Stimulated activated CD4-positive, alpha-beta T cell treated with anti-CD3 and anti-CD28 coated beads, TNF-alpha, amount 100 ng/mL, for 24 hours (primary cell): ENCODE measurements at regions not wholly inside any gene's neighbourhood (a gene's known extent, or its start where the extent isn't known, plus 50 kb on each side); places are given as distances from the start of the nearest gene placed in this dataset.
"Not testable (repeated sequence)": the region's sequence is repeated elsewhere in the genome, so short reads cannot be mapped to it uniquely, and the experiment has no call there.

Experiments used
- DNase-seq, 3 experiments: peaks; one replicate each; pipeline ENCODE4 v3.0.0-alpha.2; 2020; ENCODE audit warnings: low read depth in 3 of 3

DNA sequence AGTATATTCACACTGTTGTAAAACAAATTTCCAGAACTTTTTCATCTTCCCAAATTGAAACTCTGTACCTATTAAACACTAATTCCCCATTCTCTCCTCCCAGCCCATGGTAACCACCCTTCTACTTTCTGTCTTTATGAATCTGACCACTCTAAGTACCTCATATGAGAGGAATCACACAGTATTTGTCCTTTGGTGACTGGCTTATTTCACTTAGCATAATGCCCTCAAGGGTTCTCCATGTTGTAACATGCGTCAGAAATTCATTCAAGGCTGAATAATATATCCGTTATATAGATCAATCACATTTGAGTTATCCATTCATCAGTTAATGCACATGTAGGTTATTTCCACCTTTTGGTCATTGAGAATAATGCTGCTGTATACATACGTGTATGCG lies 162.2 kb downstream of the GOSR1 start:
- DNase-seq = not testable (repeated sequence)

DNA sequence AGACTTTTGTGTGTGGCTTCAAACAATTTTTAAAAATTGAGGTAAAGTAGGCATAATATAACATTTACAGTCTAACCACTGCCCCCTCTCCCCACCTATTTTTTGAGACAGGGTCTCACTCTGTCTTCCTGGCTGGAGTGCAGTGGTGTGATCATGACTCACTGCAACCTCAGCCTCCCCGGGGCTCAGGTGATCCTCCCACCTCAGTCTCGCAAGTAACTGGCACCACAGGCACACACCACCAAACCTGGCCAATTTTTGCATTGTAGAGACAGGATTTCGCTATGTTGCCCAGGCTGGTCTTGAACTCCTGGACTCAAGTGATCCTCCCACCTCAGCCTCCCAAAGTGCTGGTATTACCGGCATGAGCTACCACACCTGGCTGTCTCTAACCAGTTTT lies 161.8 kb downstream of the GOSR1 start:
- not testable (repeated sequence) for DNase-seq

DNA sequence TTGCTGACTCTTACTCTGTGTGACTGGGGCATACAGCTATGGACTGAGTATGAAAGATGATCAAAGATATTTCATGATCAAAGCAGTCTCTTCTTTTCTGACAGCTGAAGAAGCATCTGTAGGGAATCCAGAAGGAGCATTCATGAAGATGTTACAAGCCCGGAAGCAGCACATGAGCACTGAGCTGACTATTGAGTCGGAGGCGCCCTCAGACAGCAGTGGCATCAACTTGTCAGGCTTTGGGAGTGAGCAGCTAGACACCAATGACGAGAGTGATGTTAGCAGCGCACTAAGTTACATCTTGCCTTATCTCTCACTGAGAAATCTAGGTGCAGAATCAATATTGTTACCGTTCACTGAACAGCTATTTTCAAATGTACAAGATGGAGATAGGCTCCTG lies 154.4 kb downstream of the GOSR1 start:
- not testable (repeated sequence) for DNase-seq

DNA sequence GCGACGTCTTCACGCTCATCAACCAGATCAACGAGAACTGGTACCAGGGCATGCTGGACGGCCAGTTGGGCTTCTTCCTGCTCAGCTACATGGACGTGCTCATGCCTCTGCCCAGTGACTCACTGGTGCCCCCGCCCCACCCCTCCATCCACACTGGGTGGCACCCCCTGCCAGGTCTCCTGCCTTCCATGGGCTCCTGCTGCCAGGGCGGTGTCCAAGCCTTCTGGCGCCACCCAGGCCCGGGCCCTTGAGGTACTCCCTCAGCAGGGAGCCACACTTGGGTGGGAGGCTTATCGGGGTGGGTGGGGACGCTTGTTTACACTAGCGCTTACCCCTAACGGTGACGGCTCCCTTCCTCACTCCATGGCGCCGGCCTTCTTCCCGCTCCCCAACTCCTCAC lies 148.2 kb downstream of the GOSR1 start:
- DNase-seq = not testable (repeated sequence)

DNA sequence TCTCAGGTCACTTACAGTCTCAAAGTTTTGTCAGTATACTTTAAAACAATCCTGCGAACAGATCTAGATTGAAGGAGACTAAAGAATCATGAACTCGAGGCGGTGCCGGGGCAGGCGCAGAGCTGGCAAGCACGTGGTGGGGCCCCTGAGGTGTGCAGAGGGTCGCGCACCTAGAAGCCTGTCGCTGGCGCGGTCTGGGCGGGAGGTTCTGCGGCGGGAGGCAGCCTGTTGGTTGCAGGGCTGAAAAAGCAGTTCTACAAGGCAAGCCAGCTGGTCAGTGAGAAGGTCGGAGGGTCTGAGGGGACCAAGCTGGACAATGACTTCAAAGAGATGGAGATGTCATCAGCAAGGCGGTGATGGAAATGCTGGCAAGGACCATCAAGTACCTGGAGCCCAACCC lies 147.0 kb downstream of the GOSR1 start:
- DNase-seq = not testable (repeated sequence)

DNA sequence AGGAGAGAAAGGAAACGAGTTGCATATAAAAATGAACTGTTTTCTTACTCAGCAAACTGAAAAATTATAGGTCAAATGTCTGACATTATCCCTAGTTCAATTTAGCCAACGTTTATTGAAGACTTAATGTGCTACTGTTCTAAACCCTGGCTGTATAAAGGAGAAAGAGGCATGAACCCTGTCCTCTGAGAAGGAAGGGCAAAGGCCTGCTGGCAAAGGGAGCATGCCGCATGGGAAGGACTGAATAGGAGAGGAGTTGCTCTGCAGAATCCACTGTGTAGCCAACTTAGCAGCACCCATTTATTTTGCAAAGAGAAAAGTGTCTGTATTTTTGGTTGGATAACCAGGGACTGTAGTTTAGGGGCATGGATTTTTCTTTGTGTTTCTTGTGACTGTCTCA lies 132.5 kb downstream of the GOSR1 start:
- DNase-seq = not testable (repeated sequence)

DNA sequence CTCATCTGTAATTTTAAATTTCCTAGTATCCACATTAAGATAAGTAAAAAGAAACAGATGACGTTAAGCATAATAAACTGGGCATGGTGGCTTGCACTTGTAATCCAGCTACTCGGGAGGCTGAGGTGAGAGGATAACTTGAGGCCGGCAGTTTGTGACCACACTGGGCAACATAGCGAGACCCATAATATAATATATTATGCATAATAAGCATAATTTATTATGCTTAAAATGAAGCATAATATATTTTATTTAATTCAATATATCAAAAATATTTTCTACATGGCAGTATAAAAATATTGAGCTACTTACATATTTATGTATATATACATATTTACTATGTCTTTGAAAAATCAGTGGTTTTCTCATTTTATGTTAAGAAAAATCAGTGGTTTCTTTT lies 128.3 kb downstream of the GOSR1 start:
- DNase-seq = no peak

DNA sequence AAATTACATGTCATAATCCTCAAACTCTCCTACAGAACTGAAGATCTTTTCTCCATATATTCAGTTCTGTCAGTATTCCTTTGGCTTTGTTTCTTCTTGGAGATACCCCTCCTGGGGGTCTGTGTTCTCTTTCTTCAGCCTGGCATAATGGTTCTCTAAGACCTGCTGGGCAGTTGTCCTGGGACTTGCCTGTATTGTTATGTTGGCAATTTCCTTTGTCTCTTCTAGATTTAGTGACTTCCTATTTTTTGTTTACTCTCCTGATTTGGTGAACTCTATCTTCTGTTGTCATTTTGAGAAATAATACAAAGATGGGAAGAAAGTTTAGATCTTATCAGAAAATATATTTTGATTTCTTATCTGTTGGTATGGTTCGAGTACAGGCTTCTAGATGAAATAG lies 127.8 kb downstream of the GOSR1 start:
- DNase-seq = no peak

DNA sequence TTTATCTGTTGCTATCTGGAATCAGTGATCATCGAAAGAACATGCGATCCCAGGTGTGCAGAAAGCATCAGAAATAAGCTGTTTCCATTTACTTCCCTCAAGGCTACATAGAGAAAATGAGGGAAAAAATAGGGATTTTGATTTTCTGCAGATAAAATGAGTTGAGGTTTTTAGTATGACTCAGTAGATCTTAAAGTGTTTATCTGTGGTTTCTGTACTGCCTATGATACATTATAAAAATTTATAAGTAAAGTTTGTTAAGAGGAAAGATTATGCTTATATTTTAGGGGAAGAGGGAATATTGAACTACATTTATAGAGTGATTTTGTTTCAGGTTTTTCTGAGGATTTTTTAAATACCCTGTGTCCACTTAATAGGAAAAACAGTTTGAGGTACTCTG lies 125.2 kb downstream of the GOSR1 start:
- not testable (repeated sequence) for DNase-seq

DNA sequence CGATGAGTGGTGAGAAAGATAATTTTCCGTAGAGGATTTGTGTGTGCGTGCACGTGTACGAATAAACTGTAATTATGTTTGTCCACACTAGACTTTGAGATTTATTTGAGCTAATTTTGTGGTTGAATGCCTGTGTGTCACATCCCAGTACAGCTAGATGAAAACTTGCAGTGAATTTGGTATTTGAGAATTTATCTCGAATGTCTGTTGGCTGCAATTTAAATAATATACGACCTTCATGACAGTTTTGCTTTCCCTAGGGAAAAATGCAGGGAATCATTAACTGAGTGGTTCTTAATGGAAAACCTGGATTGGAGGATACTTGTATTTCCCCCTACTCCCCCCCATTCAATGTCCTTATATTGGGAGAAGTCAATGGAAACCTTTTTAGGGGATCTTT lies 124.8 kb downstream of the GOSR1 start:
- not testable (repeated sequence) for DNase-seq

DNA sequence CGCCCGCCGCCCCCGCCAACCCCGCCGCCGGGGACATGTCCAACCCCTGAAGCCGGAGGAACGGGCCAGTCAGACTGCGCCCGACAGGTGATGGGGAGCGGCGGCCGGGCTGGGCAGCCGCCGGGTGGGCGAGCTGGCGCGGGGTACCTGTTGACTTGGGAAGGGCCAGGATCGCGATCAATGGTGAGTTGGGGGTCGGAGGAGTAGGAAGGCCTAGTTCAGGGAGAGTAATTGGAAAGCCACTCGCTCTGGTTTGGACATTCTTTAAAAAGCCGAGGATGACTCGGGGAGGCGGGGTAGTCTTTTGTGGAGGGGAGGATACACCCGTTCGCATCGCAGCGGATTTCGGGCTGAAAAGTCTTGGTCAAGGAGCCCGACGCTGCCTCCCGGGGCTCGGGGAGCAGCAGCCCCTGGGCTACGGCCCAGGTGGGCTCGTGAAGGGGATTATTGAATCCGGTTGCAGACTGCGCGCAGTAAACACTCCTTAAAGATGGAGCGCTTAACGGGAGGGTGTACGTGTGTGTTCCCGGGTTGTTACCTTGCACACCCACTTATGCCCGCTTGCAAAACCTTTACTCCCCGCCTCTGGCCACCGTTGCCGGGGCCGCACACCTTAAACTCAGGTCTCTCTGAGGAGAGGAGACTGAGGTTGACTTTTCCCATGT lies 123.8 kb downstream of the GOSR1 start:
- DNase-seq = peak in 1 of 3 experiments; percentile 5

DNA sequence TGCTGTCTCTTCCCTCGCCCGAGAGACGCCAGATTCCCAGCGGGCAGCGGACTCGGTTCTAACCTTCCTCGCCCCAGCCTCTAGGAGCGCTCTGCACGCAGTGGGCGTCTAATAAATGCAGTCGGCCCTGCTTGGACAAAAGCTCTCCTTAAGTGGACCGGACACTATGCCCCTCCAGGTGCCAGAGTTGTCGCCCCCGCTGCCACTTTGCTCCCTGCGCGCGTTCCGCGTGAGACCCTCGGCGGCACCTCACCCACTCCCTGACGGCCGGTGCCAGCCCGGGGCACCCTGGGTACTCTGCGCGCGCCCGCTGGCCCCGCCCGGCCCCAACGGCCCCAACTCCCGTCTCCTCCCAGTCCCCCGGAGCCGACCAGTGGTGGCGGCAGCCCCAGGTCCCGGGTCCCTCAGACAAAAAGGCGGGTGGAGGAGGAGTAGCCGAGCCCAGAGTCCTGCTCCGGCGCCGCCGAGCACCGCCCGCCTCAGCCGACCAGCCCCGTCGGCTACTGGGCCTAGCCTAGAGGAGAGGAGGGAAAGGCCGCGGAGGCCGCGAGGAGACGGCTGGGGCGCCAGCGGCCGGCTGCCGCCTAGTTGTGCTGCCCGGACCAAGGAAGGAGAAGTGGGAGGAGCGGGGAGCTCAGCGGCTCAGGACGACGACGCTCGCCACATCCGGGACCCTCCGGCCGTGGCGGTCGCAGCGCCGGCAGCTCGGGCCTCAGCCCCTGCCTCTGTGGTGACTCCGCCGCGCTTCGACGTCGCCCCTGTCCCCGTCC lies 123.0 kb downstream of the GOSR1 start:
- DNase-seq = peak; percentile 30 to 69 (median 34)

DNA sequence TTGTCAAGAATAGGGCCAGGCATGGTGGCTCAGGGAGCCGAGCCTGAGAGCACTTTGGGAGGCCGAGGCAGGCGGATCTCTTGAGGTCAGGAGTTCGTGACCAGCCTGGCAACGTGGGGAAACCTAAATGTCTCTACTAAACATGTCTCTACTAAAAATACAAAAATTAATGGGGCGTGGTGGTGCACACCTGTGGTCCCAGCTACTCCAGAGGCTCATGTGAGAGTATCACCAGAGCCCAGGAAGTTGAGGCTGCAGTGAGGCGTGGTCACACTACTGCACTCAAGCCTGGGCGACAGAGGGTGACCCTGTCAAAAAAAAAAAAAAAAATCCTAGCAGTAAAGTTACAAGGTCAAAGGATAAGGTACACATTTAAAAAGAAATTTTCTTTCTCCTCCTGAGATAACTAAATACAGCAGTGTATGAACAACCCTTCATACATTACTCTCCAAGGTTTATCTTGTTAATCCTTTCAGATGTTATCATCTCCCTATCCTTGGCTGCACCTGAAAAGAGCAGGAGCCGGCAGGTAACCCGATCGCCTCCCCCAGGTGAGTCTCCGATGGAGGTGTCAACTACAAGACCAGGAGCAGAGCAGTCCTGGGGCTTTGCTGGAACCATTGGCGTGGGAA lies 122.3 kb downstream of the GOSR1 start:
- DNase-seq = no peak

DNA sequence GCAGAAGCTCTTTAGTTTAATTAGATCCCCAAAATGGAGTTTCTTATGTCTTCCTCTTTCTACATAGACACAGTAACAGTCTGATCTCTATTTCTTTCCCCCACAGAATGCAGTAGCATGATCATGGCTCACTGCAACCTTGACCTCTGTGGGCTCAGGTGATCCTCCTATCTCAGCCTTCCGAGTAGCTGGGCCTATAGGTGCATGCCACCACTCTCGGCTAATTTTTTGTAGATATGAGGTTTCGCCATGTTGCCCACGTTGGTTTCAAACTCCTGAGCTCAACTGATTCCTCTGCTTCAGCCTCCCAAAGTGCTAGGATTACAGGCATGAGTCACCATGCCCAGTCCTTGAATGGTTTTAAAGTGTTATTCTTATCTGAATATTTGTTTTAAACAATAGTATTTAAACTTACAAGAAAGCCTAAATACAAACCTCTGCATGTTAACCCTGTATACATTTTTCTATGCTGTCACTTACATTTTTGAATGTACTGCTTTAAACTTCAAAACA lies 120.6 kb downstream of the GOSR1 start:
- no peak for DNase-seq

DNA sequence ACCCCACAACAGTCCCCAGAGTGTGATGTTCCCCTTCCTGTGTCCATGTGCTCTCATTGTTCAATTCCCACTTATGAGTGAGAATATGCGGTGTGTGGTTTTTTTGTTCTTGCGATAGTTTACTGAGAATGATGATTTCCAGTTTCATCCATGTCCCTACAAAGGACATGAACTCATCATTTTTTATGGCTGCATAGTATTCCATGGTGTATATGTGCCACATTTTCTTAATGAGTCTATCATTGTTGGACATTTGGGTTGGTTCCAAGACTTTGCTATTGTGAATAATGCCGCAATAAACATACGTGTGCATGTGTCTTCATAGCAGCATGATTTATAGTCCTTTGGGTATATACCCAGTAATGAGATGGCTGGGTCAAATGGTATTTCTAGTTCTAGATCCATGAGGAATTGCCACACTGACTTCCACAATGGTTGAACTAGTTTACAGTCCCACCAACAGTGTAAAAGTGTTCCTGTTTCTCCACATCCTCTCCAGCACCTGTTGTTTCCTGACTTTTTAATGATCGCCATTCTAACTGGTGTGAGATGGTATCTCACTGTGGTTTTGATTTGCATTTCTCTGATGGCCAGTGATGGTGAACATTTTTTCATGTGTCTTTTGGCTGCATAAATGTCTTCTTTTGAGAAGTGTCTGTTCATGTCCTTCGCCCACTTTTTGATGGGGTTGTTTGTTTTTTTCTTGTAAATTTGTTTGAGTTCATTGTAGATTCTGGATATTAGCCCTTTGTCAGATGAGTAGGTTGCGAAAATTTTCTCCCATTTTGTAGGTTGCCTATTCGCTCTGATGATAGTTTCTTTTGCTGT lies 120.0 kb downstream of the GOSR1 start:
- DNase-seq = not testable (repeated sequence)

DNA sequence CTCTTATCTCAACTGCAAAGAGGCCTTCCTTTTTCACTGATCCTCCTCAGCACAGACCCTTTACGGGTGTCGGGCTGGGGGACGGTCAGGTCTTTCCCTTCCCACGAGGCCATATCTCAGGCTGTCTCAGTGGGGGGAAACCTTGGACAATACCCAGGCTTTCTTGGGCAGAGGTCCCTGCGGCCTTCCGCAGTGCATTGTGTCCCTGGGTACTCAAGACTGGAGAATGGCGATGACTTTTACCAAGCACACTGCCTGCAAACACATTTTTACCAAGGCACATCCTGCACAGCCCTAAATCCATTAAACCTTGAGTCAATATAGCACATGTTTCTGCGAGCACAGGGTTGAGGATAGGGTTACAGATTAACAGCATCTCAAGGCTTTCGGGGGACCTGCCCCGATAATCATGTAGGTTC lies 117.8 kb downstream of the GOSR1 start:
- DNase-seq = not testable (repeated sequence)

DNA sequence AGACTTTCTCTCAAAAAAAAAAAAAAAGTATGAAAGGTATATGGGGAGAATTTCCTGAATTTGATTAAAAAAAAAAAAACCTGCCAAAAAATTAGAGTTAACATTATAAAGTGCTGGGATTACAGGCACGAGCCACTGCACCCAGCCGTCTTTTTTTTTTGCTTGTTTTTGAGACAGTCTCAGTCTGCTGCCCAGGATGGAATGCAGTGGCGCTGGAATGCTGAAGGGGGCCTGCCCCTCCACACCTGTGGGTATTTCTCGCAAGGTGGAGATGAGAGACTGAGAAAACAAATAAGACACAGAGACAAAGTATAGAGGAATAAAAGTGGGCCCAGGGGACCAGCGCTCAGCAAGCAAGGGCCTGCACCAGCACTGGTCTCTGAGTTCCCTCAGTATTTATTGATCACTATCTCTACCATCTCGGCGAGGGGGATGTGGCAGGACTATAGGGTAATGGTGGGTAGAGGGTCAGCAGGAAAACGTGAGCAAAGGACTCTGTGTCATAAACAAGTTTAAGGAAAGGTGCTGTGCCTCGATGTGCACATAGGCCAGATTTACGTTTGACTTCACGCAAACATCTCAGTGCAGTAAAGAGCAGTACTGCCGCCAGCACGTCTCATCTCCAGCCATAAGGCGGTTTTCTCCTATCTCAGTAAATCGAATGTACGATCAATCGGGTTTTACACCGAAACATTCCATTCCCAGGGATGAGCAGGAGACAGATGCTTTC lies 117.2 kb downstream of the GOSR1 start:
- DNase-seq = no peak

DNA sequence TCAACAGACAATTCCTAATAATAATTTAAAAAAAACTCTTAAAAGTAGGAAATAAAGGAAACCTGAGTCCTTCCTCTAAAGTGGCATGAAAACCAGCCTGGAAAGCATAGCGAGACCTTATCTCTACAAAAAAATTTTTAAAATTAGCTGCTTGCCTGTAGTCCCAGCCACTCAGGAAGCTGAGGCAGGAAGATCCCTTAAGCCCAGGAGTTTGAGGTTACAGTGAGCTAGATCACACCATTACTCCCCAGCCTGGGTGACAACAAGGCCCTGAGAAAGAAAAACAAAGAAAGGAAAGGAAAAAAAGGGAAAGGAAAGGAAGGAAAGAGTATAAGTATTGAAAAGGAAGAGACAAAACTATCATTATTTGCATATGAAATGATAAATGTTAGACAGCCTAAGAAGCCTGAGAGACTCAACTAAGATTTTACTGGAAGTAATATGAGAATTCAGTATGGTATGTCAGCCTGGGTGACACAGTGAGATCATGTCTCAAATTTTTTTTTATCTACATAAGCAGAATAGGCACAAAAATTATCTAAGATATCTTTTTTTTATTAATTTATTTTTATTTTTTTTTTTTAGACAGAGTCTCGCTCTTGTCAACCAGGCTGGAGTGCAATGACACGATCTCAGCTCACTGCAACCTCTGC lies 113.0 kb downstream of the GOSR1 start:
- DNase-seq = no peak

DNA sequence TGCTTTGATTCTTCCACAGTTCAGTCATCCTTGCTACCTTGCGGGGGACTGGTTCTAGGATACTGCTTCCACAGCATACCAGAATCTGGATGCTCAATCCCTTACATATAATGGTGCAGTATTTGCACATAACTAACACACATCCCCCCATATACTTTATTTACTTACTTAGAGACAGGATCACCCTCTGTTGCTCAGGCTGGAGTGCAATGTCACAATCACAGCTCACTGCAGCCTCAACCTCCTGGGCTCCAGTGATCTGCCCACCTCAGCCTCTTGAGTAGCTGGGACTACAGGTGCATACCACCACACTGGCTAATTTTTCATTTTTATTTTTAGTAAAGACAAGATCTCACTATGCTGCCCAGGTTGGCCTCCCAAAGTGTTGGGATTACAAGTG lies 112.2 kb downstream of the GOSR1 start:
- no peak for DNase-seq

DNA sequence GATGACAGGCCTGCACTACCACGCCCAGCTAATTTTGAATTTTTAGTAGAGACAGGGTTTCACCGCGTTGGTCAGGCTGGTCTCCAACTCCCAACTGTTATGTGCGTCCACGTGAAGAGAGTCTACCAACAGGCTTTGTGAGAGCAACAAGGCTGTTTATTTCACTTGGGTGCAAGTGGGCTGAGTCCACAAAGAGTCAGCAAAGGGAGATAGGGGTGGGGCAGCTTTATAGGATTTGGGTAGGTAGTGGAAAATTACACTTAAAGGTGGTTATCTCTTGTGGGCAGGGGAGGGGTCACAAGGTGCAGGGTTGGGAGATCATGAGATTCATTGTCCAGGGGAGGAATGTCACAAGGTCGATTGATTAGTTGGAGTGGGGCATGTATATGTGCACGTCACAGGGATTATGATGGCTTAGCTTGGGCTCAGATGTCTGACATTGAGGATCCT lies 111.6 kb downstream of the GOSR1 start:
- DNase-seq = no peak
